Astrocyte (in vitro differentiated cells and primary cell): ENCODE measurements at regions not wholly inside any gene's neighbourhood (a gene's known extent, or its start where the extent isn't known, plus 50 kb on each side); places are given as distances from the start of the nearest gene placed in this dataset.

Experiments
- EZH2 ChIP-seq: IDR thresholded peaks from 2 replicates; pipeline ENCODE4 v1.6.1; 2012; ENCODE audit warnings: mild to moderate bottlenecking, low read length, inconsistent platforms; ENCODE audit not compliant: insufficient read depth
- TF ChIP-seq, protein P1 (sequence below): IDR thresholded peaks from 2 replicates; pipeline ENCODE4 v1.5.1; 2011; ENCODE audit warnings: low read depth, mild to moderate bottlenecking, inconsistent platforms, low read length, moderate library complexity; ENCODE audit not compliant: insufficient read depth

GRCh38 chr4:57544811-57545654, 434.8 kb upstream of the IGFBP7 start:
- TF ChIP-seq, protein P1, sequence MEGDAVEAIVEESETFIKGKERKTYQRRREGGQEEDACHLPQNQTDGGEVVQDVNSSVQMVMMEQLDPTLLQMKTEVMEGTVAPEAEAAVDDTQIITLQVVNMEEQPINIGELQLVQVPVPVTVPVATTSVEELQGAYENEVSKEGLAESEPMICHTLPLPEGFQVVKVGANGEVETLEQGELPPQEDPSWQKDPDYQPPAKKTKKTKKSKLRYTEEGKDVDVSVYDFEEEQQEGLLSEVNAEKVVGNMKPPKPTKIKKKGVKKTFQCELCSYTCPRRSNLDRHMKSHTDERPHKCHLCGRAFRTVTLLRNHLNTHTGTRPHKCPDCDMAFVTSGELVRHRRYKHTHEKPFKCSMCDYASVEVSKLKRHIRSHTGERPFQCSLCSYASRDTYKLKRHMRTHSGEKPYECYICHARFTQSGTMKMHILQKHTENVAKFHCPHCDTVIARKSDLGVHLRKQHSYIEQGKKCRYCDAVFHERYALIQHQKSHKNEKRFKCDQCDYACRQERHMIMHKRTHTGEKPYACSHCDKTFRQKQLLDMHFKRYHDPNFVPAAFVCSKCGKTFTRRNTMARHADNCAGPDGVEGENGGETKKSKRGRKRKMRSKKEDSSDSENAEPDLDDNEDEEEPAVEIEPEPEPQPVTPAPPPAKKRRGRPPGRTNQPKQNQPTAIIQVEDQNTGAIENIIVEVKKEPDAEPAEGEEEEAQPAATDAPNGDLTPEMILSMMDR: no peak
- TF ChIP-seq EZH2: no peak
